GM06990 (cell line): ENCODE measurements at regions not wholly inside any gene's neighbourhood (a gene's known extent, or its start where the extent isn't known, plus 50 kb on each side); places are given as distances from the start of the nearest gene placed in this dataset.

Source experiments
- DNase-seq: peaks from one replicate; pipeline ENCODE4 v3.0.0-alpha.2; 2011; ENCODE audit not compliant: insufficient read length; ENCODE audit errors: extremely low read depth
- H3K27me3 ChIP-seq: replicated peaks from 2 replicates; pipeline ENCODE4 v1.6.0; 2011; ENCODE audit warnings: low read length; ENCODE audit not compliant: control insufficient read depth, insufficient read depth
- H3K36me3 ChIP-seq: 2 replicates; pipeline ENCODE4 v1.5.1; 2011; ENCODE audit warnings: low read length; ENCODE audit not compliant: control insufficient read depth, insufficient read depth
- H3K4me3 ChIP-seq: replicated peaks from 2 replicates; pipeline ENCODE4 v1.5.1; 2011; ENCODE audit warnings: low read depth, mild to moderate bottlenecking, control low read depth, low read length
- CTCF ChIP-seq: IDR thresholded peaks from 2 replicates; pipeline ENCODE4 v1.5.1; 2011; ENCODE audit warnings: low read length, control low read depth, mild to moderate bottlenecking, inconsistent platforms; ENCODE audit not compliant: insufficient read depth, poor library complexity, severe bottlenecking

GRCh38 chr2:221657806-221658205 is 85.7 kb upstream of the EPHA4 start:
- no peak for TF ChIP-seq CTCF
- Histone ChIP-seq H3K36me3 (no peaks in the 10 kb centered on the region), H3K27me3 (no peaks in the 10 kb centered on the region), H3K4me3 (no peak overlapping the region)
- no peak for DNase-seq

GRCh38 chr2:221655300-221655699 is 83.2 kb upstream of the EPHA4 start:
- H3K4me3 ChIP-seq = no peak overlapping the region
- no peak for DNase-seq
- TF ChIP-seq CTCF = no peak
- H3K27me3 ChIP-seq = no peaks in the 10 kb centered on the region
- no peaks in the 10 kb centered on the region for H3K36me3 ChIP-seq

GRCh38 chr2:221653182-221653581 is 81.1 kb upstream of the EPHA4 start:
- no peak for TF ChIP-seq CTCF
- no peaks in the 10 kb centered on the region for H3K27me3 ChIP-seq
- no peak overlapping the region for H3K4me3 ChIP-seq
- no peak for DNase-seq
- no peaks in the 10 kb centered on the region for H3K36me3 ChIP-seq

GRCh38 chr2:221649051-221649775 is 77.1 kb upstream of the EPHA4 start:
- TF ChIP-seq CTCF = no peak
- no peak for DNase-seq
- H3K36me3 ChIP-seq = no peaks in the 10 kb centered on the region
- H3K4me3 ChIP-seq = no peak overlapping the region
- no peaks in the 10 kb centered on the region for H3K27me3 ChIP-seq

GRCh38 chr2:221642447-221642846 is 70.3 kb upstream of the EPHA4 start:
- Histone ChIP-seq H3K4me3 (no peak overlapping the region), H3K36me3 (no peaks in the 10 kb centered on the region), H3K27me3 (no peaks in the 10 kb centered on the region)
- no peak for DNase-seq
- no peak for TF ChIP-seq CTCF
